ENCODE measurements at regions not wholly inside any gene's neighbourhood (a gene's known extent, or its start where the extent isn't known, plus 50 kb on each side); places are given as distances from the start of the nearest gene placed in this dataset.

DNA sequence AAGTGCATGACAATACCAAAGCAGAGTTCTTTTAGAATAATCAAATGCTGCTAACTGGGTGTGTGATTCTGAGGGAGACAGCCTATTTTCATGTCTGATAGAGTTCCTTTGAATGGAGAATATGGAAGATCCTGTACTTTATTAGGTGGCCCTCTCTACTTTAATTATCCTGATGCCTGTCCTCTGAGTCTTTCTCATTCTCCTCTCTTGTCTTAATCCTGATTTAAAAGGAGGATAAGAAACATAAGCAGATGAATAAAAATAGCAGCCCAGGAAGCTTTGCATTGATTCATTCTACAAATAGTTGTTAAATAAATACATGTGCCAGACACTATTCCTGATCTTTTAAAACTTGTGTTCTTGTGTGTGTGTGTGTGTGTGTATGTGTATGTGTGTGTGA lies 387.3 kb downstream of the SPRY1 start:
- no peak for TF ChIP-seq POLR2A (IDR thresholded peaks at IDR 0.05)
- TF ChIP-seq, protein P1, sequence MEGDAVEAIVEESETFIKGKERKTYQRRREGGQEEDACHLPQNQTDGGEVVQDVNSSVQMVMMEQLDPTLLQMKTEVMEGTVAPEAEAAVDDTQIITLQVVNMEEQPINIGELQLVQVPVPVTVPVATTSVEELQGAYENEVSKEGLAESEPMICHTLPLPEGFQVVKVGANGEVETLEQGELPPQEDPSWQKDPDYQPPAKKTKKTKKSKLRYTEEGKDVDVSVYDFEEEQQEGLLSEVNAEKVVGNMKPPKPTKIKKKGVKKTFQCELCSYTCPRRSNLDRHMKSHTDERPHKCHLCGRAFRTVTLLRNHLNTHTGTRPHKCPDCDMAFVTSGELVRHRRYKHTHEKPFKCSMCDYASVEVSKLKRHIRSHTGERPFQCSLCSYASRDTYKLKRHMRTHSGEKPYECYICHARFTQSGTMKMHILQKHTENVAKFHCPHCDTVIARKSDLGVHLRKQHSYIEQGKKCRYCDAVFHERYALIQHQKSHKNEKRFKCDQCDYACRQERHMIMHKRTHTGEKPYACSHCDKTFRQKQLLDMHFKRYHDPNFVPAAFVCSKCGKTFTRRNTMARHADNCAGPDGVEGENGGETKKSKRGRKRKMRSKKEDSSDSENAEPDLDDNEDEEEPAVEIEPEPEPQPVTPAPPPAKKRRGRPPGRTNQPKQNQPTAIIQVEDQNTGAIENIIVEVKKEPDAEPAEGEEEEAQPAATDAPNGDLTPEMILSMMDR (IDR thresholded peaks at IDR 0.05), result no peak

Data from esophagus squamous epithelium (tissue), 4 donors.